ENCODE measurements at regions not wholly inside any gene's neighbourhood (a gene's known extent, or its start where the extent isn't known, plus 50 kb on each side); places are given as distances from the start of the nearest gene placed in this dataset.

- no peak for TF ChIP-seq CTCF (IDR thresholded peaks at IDR 0.05; ENCODE audit: low read length, missing control alignments)
- no peak overlapping the region for H3K4me3 ChIP-seq (replicated peaks; ENCODE audit: low read depth, low read length)
- DNase-seq (ENCODE audit: low read depth), result no peak
Measured at GRCh38 chr11:31877863-31878262, 66.7 kb upstream of the PAX6 start.

- DNase-seq (ENCODE audit: low read depth), result no peak
Measured at GRCh38 chr11:31877083-31877482, 66.0 kb upstream of the PAX6 start.

GRCh38 chr11:31875866-31876560 is 64.9 kb upstream of the PAX6 start:
- no peak for TF ChIP-seq CTCF (IDR thresholded peaks at IDR 0.05; ENCODE audit: low read length, missing control alignments)
- no peak overlapping the region for H3K4me3 ChIP-seq (replicated peaks; ENCODE audit: low read depth, low read length)
- no peak for DNase-seq (ENCODE audit: low read depth)

More at GRCh38 chr11:31877083-31877482, 66.0 kb upstream of the PAX6 start:
- H3K4me3 ChIP-seq (replicated peaks; ENCODE audit: low read depth, low read length), result no peak overlapping the region
- TF ChIP-seq CTCF (IDR thresholded peaks at IDR 0.05; ENCODE audit: low read length, missing control alignments), result no peak

- no peak for DNase-seq (ENCODE audit: low read depth)
- TF ChIP-seq CTCF (IDR thresholded peaks at IDR 0.05; ENCODE audit: low read length, missing control alignments), result no peak
- H3K4me3 ChIP-seq (replicated peaks; ENCODE audit: low read depth, low read length), result no peak overlapping the region
Measured at GRCh38 chr11:31874631-31875191, 63.6 kb upstream of the PAX6 start.

- TF ChIP-seq CTCF (IDR thresholded peaks at IDR 0.05; ENCODE audit: low read length, missing control alignments), result no peak
- H3K4me3 ChIP-seq (replicated peaks; ENCODE audit: low read depth, low read length), result no peak overlapping the region
- DNase-seq (ENCODE audit: low read depth), result no peak
Measured at GRCh38 chr11:31873124-31873523, 62.0 kb upstream of the PAX6 start.

DNA sequence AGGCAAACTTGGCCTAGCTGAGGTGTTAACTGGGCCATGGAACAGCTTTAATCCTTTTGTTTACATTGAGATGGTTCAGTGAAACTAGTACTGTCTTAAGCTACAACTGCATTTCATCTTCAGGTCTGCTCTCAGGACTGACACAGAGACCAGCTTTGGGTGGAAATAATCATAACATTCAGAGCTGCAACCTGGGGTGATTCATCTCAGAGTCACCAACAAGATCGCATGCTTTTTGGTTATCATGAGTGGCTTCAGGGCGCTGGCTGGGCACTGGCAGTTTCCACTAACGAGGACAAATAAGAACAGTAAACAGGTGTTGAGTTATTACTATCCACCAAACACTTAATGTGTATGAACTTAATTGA is 60.9 kb upstream of the PAX6 start:
- no peak for TF ChIP-seq CTCF (IDR thresholded peaks at IDR 0.05; ENCODE audit: low read length, missing control alignments)
- no peak for DNase-seq (ENCODE audit: low read depth)
- no peak overlapping the region for H3K4me3 ChIP-seq (replicated peaks; ENCODE audit: low read depth, low read length)
